KMS-11 (cell line): ENCODE measurements at regions not wholly inside any gene's neighbourhood (a gene's known extent, or its start where the extent isn't known, plus 50 kb on each side); places are given as distances from the start of the nearest gene placed in this dataset.

Experiments
- H2AFZ ChIP-seq: fragments of 200-600 bp; sonication (generic); 2 replicates; pipeline ENCODE4 v1.6.1; 2016; ENCODE audit warnings: antibody characterized with exemption, mixed run types, low read depth
- H3K27ac ChIP-seq: fragments of 200-600 bp; sonication (generic); 2 replicates; pipeline ENCODE4 v1.6.1; 2016; ENCODE audit warnings: mild to moderate bottlenecking, mixed run types
- H3K27me3 ChIP-seq: fragments of 200-600 bp; sonication (generic); 2 replicates; pipeline ENCODE4 v1.6.1; 2017; ENCODE audit warnings: mild to moderate bottlenecking, low read depth, mixed run types, moderate library complexity; ENCODE audit not compliant: insufficient read depth
- H3K36me3 ChIP-seq: fragments of 200-600 bp; sonication (generic); 2 replicates; pipeline ENCODE4 v1.6.1; 2017; ENCODE audit warnings: mild to moderate bottlenecking, mixed run types; ENCODE audit not compliant: insufficient read depth
- H3K4me1 ChIP-seq: fragments of 200-600 bp; sonication (generic); 2 replicates; pipeline ENCODE4 v1.6.1; 2016; ENCODE audit warnings: mild to moderate bottlenecking, low read depth, mixed run types; ENCODE audit not compliant: poor library complexity, severe bottlenecking
- H3K4me2 ChIP-seq: fragments of 200-600 bp; sonication (generic); 2 replicates; pipeline ENCODE4 v1.7.0; 2016; ENCODE audit warnings: mild to moderate bottlenecking, mixed run types
- H3K4me3 ChIP-seq: fragments of 200-600 bp; sonication (generic); IDR thresholded peaks from 2 replicates; pipeline ENCODE4 v1.6.1; 2017; ENCODE audit warnings: low read depth, low read length, mixed read lengths; ENCODE audit not compliant: insufficient read depth
- H3K79me2 ChIP-seq: fragments of 200-600 bp; sonication (generic); 2 replicates; pipeline ENCODE4 v1.6.1; 2016; ENCODE audit warnings: low read depth, mixed run types; ENCODE audit not compliant: insufficient read depth
- H3K9ac ChIP-seq: fragments of 200-600 bp; sonication (generic); 2 replicates; pipeline ENCODE4 v1.6.1; 2016; ENCODE audit warnings: mild to moderate bottlenecking, mixed run types
- H4K20me1 ChIP-seq: fragments of 200-600 bp; sonication (generic); 2 replicates; pipeline ENCODE4 v1.6.1; 2016; ENCODE audit warnings: mild to moderate bottlenecking, mixed run types; ENCODE audit not compliant: insufficient read depth
- TF ChIP-seq, protein P1 (sequence below): fragments of 200-600 bp; sonication (generic); conservative IDR thresholded peaks from 2 replicates; pipeline ENCODE4 v1.6.1; 2017; ENCODE audit warnings: low read depth, mild to moderate bottlenecking, antibody characterized with exemption, low read length, moderate library complexity, mixed read lengths

DNA sequence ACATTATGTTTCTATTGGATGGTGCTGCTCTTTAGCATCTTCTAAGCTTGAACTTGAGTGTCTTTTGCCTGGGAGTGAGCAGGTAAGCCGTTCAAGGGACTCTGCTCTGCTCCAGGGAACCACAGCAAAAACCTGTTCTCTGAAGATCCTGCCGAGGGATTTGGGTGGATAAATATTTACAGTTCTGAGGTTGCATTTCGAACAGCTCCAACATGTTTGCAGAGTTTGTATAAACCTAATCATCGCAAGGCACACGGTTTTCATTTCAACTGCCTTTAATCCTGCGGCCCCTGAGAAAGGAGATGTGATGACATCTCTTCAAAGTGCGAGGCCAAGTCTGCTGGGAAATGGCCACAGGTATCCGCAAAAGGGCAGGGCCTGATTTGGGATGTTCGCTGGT is 293.4 kb downstream of the TFAP2C start:
- H3K27me3 ChIP-seq: no peaks in the 10 kb centered on the region

DNA sequence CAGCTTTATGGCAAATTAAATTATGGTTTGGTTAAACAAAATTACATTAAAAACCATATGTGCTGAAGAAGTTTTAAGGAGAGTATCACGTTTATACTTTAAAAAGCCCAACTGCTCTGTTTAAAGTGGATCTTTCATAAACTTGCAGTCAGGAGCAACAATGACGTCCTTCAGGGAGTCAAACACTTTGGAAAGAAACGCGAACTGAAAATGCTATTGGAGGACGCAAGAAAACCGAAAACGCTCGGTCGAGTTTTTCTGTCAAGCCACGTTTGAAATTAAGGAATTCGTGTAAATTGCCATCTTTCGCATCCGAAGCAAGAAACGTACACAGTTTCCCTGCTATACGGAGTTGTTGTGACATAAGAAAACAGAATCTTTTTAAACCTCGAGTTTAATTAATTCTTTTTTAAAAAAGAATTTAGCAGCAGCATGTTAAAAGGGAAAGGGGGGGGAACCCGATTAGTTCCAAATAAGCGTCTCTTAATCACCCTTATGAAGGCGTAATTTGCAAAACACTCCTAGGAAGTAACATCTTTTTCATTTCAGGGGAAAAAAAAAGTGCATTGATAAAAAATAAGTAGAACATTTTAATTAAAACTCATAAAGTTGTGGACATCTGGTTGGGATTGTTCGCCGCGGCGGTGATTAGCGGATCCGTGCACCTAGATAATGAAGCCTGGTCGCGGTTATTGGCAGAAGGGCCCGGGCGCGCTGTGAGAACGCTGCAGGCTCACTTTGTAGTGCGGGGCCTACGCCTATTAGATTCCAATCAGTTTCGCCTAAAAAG is 295.4 kb downstream of the TFAP2C start:
- H3K79me2 ChIP-seq: no peaks in the 10 kb centered on the region
- no peaks in the 10 kb centered on the region for H3K36me3 ChIP-seq
- H3K4me3 ChIP-seq: no peak overlapping the region
- H3K27me3 ChIP-seq: no peaks in the 10 kb centered on the region
- no peak overlapping the region for H3K4me2 ChIP-seq
- no peaks in the 10 kb centered on the region for H3K4me1 ChIP-seq
- H3K27ac ChIP-seq: no peak overlapping the region
- TF ChIP-seq, protein P1, sequence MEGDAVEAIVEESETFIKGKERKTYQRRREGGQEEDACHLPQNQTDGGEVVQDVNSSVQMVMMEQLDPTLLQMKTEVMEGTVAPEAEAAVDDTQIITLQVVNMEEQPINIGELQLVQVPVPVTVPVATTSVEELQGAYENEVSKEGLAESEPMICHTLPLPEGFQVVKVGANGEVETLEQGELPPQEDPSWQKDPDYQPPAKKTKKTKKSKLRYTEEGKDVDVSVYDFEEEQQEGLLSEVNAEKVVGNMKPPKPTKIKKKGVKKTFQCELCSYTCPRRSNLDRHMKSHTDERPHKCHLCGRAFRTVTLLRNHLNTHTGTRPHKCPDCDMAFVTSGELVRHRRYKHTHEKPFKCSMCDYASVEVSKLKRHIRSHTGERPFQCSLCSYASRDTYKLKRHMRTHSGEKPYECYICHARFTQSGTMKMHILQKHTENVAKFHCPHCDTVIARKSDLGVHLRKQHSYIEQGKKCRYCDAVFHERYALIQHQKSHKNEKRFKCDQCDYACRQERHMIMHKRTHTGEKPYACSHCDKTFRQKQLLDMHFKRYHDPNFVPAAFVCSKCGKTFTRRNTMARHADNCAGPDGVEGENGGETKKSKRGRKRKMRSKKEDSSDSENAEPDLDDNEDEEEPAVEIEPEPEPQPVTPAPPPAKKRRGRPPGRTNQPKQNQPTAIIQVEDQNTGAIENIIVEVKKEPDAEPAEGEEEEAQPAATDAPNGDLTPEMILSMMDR: no peak
- H3K9ac ChIP-seq: no peak overlapping the region
- no peak overlapping the region for H2AFZ ChIP-seq
- no peaks in the 10 kb centered on the region for H4K20me1 ChIP-seq

More for the DNA sequence above, 293.4 kb downstream of the TFAP2C start:
- TF ChIP-seq, protein P1: no peak
- Histone ChIP-seq H3K79me2 (no peaks in the 10 kb centered on the region), H2AFZ (no peak overlapping the region), H3K27ac (no peak overlapping the region), H3K4me2 (no peak overlapping the region), H3K36me3 (no peaks in the 10 kb centered on the region), H3K4me1 (no peaks in the 10 kb centered on the region), H4K20me1 (no peaks in the 10 kb centered on the region), H3K9ac (no peak overlapping the region), H3K4me3 (no peak overlapping the region)

DNA sequence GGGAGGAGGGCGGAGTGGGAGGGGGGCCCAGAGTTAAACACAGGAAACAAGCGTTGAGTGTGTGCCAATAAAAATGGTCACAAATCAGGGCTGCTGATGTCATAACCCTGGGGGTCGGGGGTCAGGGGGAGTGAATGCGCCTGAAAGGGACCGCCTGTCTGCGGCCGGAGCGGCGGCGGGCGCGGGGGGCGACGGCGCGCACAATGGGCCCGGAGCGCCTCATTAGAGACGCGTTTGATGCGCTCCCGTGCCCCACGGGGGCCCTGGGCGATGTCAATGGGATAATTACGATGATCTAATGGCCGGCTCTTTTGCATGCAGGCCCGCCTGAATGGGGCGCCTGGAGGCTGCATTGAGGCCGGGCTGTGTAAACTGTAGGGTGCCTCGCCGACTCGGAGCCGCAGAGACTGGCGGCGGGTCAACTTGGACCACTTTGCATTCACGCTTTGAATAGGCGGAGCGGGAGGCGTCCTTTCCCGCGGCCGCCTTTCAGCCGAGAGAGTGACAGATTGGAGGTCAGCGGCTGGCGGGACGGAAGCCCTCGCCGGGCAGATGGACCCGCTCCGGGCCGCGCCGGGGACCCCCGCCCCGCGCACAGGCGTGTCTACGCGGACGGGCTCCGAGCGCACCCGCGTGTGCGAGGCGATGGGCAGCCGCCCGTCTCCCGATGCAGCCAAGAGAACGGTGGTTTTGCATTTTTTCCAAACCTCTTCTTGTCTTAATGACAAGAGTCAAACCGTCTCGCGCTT is 296.1 kb downstream of the TFAP2C start:
- H3K27me3 ChIP-seq: no peaks in the 10 kb centered on the region
- H3K36me3 ChIP-seq: no peaks in the 10 kb centered on the region
- H3K79me2 ChIP-seq: no peaks in the 10 kb centered on the region
- no peaks in the 10 kb centered on the region for H3K4me1 ChIP-seq
- no peak overlapping the region for H2AFZ ChIP-seq
- TF ChIP-seq, protein P1: no peak
- no peaks in the 10 kb centered on the region for H4K20me1 ChIP-seq
- no peak overlapping the region for H3K4me2 ChIP-seq
- H3K27ac ChIP-seq: no peak overlapping the region
- no peak overlapping the region for H3K9ac ChIP-seq
- H3K4me3 ChIP-seq: no peak overlapping the region

GRCh38 chr20:56925831-56926170 is 296.7 kb downstream of the TFAP2C start:
- Histone ChIP-seq H2AFZ (no peak overlapping the region), H3K27ac (no peak overlapping the region), H3K9ac (no peak overlapping the region), H3K27me3 (no peaks in the 10 kb centered on the region), H4K20me1 (no peaks in the 10 kb centered on the region), H3K36me3 (no peaks in the 10 kb centered on the region), H3K4me3 (no peak overlapping the region), H3K79me2 (no peaks in the 10 kb centered on the region), H3K4me2 (no peak overlapping the region), H3K4me1 (no peaks in the 10 kb centered on the region)
- TF ChIP-seq, protein P1: no peak
